GM06990 (cell line): ENCODE measurements at regions not wholly inside any gene's neighbourhood (a gene's known extent, or its start where the extent isn't known, plus 50 kb on each side); places are given as distances from the start of the nearest gene placed in this dataset.

ENCODE experiments used
- DNase-seq: peaks from one replicate; pipeline ENCODE4 v3.0.0-alpha.2; 2011; ENCODE audit not compliant: insufficient read length; ENCODE audit errors: extremely low read depth
- H3K27me3 ChIP-seq: replicated peaks from 2 replicates; pipeline ENCODE4 v1.6.0; 2011; ENCODE audit warnings: low read length; ENCODE audit not compliant: control insufficient read depth, insufficient read depth
- H3K36me3 ChIP-seq: 2 replicates; pipeline ENCODE4 v1.5.1; 2011; ENCODE audit warnings: low read length; ENCODE audit not compliant: control insufficient read depth, insufficient read depth
- H3K4me3 ChIP-seq: replicated peaks from 2 replicates; pipeline ENCODE4 v1.5.1; 2011; ENCODE audit warnings: low read depth, mild to moderate bottlenecking, control low read depth, low read length
- CTCF ChIP-seq: IDR thresholded peaks from 2 replicates; pipeline ENCODE4 v1.5.1; 2011; ENCODE audit warnings: low read length, control low read depth, mild to moderate bottlenecking, inconsistent platforms; ENCODE audit not compliant: insufficient read depth, poor library complexity, severe bottlenecking

- no peak for DNase-seq
Measured at GRCh38 chrX:139125916-139126315, 404.6 kb upstream of the F9 start.

GRCh38 chrX:139121616-139122286, 408.8 kb upstream of the F9 start:
- no peak for DNase-seq
- Histone ChIP-seq H3K36me3 (no peaks in the 10 kb centered on the region), H3K4me3 (no peak overlapping the region), H3K27me3 (no peaks in the 10 kb centered on the region)
- no peak for TF ChIP-seq CTCF

More at GRCh38 chrX:139125916-139126315, 404.6 kb upstream of the F9 start:
- no peaks in the 10 kb centered on the region for H3K36me3 ChIP-seq
- H3K4me3 ChIP-seq: no peak overlapping the region
- no peaks in the 10 kb centered on the region for H3K27me3 ChIP-seq
- TF ChIP-seq CTCF: no peak

- no peak overlapping the region for H3K4me3 ChIP-seq
- TF ChIP-seq CTCF: no peak
- H3K36me3 ChIP-seq: no peaks in the 10 kb centered on the region
- no peak for DNase-seq
- no peaks in the 10 kb centered on the region for H3K27me3 ChIP-seq
Measured at GRCh38 chrX:139120760-139121159, 409.2 kb upstream of the FGF13 start.

GRCh38 chrX:139113708-139114107, 402.2 kb upstream of the FGF13 start:
- no peaks in the 10 kb centered on the region for H3K27me3 ChIP-seq
- no peak for TF ChIP-seq CTCF
- no peaks in the 10 kb centered on the region for H3K36me3 ChIP-seq
- H3K4me3 ChIP-seq: no peak overlapping the region
- no peak for DNase-seq

GRCh38 chrX:139112432-139112831, 400.9 kb upstream of the FGF13 start:
- no peak overlapping the region for H3K4me3 ChIP-seq
- no peak for DNase-seq
- H3K36me3 ChIP-seq: no peaks in the 10 kb centered on the region
- no peak for TF ChIP-seq CTCF
- H3K27me3 ChIP-seq: no peaks in the 10 kb centered on the region

- Histone ChIP-seq H3K4me3 (no peak overlapping the region), H3K36me3 (no peaks in the 10 kb centered on the region), H3K27me3 (no peaks in the 10 kb centered on the region)
- no peak for DNase-seq
- TF ChIP-seq CTCF: no peak
Measured at GRCh38 chrX:139106069-139106468, 394.6 kb upstream of the FGF13 start.
